GM18508 (cell line): ENCODE measurements at regions not wholly inside any gene's neighbourhood (a gene's known extent, or its start where the extent isn't known, plus 50 kb on each side); places are given as distances from the start of the nearest gene placed in this dataset.
"Not testable (repeated sequence)": the region's sequence is repeated elsewhere in the genome, so short reads cannot be mapped to it uniquely, and the experiment has no call there.

Experiments
- ATAC-seq: cut with Tn5 transposase; IDR thresholded peaks from one replicate; pipeline ENCODE4 v1.9.1; 2021; ENCODE audit warnings: moderate number of reproducible peaks; ENCODE audit not compliant: insufficient read depth, unreplicated experiment

DNA sequence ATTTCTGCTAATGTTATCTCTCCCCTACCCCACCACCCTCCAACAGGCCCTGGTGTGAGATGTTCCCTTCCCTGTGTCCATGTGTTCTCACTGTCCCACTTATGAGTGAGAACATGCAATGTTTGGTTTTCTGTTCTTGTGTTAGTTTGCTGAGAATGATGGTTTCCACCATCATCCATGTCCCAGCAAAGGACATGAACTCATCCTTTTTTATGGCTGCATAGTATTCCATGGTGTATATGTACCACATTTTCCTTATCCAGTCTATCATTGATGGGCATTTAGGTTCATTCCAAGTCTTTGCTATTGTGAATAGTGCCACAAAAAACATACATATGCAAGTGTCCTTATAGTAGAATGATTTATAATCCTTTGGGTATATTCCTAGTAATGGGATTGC is 104.5 kb downstream of the ZNF33B start:
- ATAC-seq: not testable (repeated sequence)

DNA sequence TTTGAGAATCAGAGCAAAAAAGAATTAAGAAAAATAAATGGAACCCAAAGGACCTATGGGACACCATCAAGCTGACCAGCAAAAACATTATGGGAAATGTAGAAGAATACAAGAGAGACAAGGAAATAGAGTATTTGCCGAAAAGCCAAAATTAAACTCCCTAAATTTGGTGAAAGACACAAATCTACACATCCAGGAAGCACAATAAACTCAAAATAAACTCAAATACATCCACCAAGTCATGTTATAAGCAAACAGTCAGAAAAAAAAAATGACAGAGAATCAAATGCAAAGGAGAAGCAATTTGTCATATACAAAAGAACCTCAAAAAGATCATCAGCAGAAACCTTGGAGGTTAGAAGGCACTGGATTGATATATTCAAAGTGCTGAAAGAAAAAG is 105.4 kb downstream of the ZNF33B start:
- ATAC-seq: no peak

DNA sequence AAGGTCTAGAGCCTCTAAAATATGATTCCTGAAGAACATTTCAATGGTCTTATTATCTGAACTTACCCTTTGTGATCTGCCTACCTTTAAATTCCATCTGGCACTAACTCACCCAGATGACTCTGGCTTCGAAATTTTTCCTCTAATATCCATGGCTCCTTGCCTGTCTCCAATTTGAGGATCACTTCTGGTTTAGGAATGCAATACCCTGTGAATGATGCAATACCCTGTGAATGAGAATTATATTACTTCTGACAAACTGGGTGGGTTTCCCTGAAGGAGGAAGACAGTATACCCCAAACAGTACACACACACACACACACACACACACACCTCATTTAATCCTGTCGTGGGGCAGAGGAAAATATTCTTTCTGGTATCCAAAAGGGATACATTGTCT is 115.3 kb downstream of the ZNF33B start:
- no peak for ATAC-seq

DNA sequence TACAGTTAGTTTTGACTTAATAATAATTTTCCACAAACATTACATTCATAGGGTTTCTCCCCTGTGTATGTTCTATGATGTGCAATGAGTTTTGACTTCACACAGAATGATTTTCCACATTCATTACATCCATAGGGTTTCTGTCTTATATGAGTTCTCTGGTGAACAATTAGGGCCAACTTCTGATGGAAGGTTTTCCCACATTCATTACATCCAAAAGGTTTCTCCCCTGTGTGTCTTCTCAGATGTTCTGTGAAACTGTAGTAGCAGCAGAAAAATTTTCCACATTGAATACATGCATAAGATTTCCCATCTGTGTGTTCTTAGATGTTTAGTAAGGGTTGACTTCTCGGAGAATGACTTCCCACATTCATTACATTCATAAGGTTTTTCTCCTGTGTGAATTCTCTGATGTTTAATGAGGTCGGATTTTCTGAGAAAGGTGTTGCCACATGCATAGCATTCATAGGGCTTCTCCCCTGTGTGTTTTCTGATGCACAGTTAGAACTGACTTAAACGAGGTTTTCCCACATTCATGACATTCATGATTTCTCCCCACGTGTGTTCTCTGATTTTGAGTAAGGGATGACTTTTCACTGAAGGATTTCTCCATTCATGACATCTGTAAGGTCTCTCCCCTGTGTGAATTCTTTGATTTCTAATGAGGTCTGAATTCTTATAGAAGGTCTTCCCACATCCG is 118.5 kb downstream of the ZNF33B start:
- no peak for ATAC-seq

DNA sequence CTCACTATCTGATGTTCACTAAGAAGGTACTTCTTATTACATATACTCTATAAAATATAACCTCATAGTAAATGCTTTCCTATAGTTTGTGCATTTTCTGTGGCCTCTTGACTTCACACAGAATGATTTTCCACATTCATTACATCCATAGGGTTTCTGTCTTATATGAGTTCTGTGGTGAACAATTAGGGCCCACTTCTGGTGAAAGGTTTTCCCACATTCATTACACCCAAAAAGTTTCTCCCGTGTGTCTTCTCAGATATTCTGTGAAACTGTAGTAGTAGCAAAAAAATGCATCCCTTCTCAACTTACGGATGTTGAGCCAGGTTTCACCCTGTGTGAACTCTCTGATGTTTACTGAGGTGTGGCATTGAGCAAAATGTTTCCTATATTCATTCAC is 119.3 kb downstream of the ZNF33B start:
- no peak for ATAC-seq

DNA sequence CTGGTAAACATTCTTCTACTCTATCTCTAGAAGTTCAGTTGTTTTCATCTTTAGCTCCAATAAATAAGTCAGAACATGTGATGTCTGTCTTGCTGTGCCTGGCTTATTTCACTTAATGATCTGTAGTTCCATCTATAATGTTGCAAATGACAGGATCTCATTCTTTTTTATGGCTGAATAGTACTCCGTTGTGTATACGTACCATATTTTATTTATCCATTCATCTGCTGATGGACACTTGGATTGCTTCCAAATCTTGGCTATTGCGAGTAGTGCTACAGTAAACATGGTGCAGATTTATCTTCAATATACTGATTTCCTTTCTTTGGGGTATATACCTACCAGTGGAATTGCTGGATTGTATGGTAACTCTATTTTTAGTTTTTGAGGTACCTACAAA is 124.4 kb downstream of the ZNF33B start:
- ATAC-seq: no peak

DNA sequence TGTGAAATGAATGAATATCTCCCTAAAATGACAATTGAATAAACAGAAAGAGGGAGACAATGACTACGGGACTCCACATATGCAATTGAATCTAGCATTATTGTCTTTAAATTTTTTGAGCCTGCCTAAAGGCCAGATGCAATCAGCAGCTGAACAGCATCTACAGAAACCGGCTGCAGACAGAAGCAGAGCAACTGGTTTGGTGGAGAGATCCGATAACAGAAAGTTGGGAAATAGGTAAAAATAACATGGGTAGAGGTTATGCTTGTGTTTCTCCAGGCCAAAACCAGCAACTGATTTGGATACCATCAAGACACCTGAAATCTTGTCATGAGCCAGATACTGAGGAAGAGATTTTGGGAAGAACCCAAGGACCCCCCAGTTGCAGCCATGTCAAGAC is 146.6 kb downstream of the ZNF33B start:
- ATAC-seq: no peak

DNA sequence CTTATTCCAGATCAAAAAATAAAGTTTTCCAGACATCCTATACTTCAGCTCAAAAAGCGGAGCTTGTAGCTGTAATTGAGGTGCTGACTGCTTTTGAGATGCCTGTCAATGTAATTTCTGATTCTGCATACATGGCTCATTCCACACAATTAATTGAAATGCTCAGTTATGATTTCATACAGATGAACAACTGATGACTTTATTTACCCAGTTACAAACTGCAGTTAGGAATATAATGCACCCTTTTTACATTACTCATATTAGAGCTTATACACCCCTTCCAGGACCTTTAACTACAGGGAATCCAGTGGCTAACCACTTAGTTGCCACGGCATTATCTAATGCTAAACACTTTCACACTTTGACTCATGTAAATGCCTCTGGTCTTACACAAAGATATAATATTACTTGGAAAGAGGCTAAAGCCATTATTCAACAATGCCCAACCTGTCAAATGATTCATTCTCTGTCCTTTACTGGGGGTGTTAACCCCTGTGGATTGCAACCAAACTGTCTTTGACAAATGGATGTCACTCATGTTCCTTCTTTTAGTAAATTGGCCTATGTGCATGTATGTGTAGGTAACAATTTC is 147.3 kb downstream of the ZNF33B start:
- ATAC-seq: no peak

DNA sequence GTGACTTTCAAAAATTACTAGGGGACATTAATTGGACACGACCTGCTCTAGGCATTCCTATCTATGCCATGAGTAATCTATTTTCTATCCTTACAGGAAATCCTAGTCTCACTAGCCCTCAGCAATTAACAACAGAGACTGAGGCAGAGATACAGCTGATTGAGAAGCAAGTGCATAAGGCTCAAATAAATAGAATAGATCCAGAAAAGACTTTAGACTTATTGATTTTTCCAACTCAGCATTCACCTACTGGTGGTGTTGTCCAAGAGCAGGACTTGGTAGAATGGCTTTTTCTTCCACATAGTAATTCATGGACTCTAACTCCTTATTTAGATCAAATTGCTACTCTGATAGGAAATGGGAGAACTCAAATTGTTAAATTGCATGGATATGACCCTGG is 148.0 kb downstream of the ZNF33B start:
- no peak for ATAC-seq

DNA sequence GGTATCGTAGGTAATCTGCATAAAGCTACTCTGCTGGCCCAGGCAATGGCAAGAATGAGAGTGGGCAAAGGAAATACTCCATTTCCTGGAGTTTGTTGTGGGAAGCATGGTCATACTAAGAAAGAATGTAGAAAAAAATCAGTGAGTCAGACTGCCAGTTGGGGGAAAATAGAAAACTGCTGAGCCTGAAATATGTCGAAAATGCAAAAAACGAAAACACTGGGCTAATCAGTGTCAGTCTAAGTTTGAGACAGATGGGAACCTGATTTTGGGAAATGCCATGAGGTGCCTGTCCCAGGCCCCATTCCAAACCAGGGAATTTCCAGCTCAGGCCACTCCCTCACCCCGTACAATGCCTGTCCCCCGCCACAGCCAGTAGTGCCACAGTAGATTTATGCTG is 150.0 kb downstream of the ZNF33B start:
- no peak for ATAC-seq

DNA sequence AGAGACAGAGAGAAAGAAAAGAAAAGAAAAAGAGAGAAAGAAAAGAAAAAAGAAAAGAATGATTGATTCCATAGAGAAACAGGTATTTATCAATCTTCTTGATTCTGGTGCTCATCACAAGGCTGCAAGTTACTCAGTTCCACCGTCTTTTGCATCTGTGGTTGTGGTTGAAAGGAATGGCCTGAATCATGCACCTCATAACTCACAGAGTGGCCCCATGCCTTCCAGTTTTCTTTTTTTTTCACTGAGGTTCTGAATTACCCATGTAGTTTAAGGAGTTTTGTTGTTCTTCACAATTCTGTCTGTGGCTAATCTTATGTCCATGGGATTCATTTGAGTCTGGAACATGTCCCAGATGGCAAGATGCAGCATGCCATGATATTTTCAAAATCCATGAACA is 156.0 kb downstream of the ZNF33B start:
- ATAC-seq: no peak

DNA sequence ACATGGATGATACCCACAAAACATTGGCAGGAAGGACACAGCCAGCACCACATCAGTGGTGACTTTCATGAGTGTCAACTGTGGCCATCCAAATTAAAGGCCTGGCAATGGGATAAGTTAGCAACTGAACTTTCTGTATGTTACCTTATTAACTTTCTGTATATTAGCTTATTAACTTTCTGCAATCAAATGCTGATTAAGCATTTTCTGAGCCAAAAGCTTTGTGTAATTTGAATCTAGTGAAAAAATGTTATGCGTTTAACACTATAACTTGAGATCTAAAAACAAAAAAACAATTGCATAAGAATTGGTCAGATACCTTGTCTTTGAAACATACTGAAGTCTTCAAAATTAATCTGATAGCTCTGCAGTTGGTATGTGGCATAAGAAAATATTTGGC is 159.3 kb downstream of the ZNF33B start:
- no peak for ATAC-seq

DNA sequence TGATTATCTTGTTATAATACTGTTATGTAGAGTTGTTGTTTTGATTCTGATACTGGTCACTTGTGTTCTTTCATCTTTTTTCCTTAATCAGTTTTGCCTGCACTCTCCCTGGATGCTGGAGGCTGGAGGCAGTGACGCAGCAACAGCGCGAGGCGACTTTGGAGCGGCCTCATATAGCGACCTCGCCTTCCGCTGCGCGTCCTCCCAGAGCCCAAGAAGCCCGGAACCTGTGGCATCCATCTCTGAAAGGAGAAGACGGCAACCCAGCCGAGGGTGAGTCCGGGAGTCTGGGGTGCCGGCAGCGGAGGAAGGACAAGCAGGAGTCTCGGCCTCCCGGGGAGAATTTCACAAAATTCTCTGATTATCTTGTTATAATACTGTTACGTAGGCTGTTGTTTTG is 161.2 kb downstream of the ZNF33B start:
- no peak for ATAC-seq

DNA sequence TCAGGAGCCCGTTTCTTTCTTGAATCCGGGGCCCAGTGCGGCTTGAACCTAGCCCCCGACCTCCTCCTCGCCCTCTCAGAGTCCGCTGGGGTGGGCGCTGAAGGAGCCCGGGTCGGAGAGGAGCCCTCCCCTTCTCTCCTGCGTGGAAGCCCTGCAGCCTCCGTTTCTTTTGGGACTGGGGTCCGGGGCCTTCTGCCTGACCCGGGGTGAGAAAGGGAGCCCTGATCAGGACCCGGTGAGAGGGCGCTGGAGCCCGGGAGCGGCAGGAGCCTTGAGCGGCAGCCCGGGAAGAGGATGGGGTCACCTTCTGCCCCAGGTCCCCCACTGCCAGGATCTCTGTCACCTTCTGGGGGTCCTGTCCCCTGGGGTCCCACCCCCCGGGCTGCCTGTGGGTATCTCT is 162.3 kb downstream of the ZNF33B start:
- no peak for ATAC-seq

DNA sequence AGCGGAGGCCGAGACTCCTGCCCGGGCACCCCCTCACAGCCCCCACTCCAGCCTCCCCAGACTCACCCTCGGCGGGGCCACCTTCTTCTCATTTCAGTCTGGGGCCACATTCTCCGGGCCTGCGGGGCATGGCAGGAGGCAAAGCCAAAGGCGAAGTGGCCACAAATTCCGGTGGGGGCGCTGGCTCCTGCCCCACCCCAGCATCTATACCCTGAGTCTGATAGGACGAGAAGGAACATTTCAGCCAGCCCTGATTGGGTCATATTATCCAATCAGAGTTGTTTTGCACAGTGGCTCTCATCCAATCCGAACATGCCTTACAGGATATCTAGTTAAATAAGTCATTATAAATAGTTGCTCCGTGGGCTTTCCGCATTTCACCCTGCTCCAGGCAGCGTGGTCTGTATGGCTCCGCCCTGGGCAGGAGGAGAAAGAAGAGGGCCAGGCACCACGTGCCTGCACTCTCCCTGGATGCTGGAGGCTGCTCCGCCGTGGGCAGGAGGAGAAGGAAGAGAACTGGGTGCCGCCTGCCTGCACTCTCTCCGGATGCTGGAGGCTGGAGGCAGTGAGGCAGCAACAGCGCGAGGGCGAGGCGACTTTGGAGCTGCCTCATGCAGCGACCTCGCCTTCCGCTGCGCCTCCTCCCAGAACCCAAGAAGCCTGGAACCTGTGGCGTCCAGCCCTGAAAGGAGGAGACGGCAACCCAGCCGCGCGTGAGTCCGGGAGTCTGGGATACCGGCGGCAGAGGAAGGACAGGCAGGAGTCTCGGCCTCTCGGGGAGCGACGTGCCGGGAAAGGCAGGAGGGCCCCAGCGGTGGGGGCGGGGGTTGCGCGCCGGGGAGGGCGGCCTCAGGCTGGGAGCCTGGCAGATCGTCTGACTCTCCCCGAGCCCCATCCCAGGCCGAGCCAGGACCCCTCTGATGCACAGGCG is 162.9 kb downstream of the ZNF33B start:
- ATAC-seq: no peak

DNA sequence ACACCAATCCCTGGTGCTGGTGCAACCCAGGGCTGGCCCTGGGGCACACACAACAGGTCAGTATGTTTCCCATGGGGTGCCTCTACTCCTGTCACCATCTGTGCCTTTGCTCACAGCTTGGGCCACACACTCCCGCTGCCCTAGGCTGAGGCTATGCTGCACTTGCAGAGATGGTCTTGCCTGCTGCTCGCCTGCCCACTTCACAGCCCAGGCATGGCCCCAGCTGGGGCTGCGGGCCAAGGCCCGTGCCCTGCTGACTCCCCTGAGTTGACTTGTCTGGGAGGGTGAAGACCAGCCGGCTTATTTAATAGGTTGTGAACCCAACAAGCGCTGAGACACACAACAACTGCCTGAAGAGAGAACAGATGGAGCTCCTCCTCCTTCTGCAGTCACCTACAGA is 184.1 kb downstream of the ZNF33B start:
- ATAC-seq: no peak

DNA sequence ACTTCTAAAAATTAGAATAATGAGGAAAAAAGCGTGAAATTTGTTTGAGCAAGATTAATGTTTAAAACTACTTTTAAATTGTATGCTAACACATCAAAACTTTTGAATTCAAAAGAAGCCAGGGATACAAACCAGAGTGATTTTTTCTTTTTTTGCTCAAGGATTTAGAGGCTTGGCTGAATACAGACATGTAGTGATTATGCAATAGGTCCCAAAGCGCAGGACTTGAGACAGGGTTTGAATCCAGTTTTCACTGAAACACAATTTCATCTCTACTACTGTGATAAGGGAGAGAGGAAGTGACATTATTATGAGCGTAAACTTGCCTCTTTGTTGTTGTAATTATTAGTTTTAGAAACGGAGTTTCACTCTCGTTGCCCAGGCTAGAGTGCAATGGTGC is 207.3 kb downstream of the ZNF33B start:
- ATAC-seq: no peak

DNA sequence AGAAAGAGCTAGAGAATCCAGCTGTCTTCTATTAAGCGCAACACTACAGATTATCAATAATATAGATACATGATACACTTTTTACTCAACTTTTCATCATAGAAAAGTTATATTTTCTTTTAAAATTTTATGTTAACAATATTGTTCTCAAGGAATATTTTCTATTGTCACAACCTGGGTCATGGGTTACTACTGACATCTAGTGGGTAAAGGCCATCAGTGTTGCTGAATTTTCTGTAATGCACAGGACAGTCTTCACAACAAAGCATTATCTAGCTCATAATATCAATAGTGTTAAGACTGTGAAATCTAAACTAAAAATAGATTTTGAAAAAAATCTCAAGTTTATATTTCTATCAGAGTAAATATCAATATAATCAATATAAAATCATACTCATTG is 209.8 kb downstream of the ZNF33B start:
- no peak for ATAC-seq

DNA sequence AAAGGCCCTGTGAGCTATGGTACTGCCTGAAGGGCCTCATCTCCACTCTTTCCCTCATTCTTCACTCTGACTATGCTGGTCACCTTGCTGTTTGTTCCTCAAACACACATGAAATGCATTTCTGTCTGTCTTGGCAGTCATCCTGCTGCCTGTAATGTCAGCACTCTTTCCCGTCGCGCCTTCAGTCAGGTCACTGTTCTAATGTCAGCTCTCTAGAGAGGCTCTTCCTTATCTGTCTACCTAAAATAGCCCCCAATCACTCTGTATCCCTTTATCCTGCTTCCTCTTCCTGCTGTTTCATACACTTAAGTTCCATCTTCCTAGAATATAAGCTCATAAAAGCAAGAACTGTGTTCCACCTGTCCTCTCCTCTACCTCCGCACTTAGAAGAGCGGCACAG is 215.5 kb downstream of the ZNF33B start:
- no peak for ATAC-seq

DNA sequence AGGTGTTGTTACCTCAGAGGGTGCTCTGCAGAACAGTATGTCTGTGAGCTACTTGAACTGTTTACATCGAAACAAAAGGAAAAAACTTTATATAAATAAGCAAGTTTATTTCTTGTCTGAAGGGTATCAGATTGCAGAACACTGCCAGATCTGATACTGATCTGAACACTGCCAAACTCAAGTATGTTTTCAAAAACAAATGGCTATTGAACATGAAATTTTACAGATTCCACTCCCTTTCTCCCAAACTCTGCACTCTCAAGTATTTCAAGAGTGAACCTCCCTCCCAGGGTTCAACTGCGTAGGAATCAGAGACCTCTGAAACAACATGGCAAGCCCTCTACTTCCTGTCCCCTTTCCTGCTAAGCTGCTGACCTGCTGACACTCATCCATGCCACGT is 216.6 kb downstream of the ZNF33B start:
- ATAC-seq: no peak

DNA sequence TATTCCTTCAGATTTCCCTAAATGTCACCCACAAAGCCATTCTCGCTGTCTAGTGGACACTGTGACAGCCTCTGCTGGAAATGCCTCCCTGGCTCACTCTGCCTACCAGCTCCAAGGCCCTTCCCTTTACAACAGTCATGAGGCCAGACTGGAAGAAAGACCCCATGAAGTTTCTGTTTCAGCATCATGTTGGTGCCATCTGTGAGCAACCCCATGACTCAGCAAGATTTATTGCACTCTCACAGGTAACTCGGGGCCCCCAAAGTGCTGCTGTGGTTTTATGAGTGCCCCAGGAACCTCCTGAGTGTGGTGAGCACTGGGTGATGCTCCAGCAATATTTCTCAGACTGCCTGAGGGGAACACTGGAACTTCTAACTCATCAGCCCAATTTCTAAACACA is 218.6 kb downstream of the ZNF33B start:
- no peak for ATAC-seq
